Esophagus squamous epithelium (tissue), 4 donors: ENCODE measurements at regions not wholly inside any gene's neighbourhood (a gene's known extent, or its start where the extent isn't known, plus 50 kb on each side); places are given as distances from the start of the nearest gene placed in this dataset.

Experiments
- POLR2A ChIP-seq, 4 donors: fragments of 450-650 bp; IDR thresholded peaks; one replicate each; pipeline ENCODE4 v1.6.1; 2017; ENCODE audit warnings: antibody characterized with exemption in 4 of 4, mild to moderate bottlenecking in 4 of 4, moderate library complexity in 3 of 4
- TF ChIP-seq, protein P1 (sequence below), 6 experiments: fragments of 450-650 bp in 4 of 6; fragments of 200-600 bp in 2 of 6; sonication (generic) in 2 of 6; IDR thresholded peaks; one replicate each; pipeline ENCODE4 v1.5.1; 2016 to 2019; ENCODE audit warnings: antibody characterized with exemption in 6 of 6, mild to moderate bottlenecking in 4 of 6, moderate library complexity in 4 of 6

DNA sequence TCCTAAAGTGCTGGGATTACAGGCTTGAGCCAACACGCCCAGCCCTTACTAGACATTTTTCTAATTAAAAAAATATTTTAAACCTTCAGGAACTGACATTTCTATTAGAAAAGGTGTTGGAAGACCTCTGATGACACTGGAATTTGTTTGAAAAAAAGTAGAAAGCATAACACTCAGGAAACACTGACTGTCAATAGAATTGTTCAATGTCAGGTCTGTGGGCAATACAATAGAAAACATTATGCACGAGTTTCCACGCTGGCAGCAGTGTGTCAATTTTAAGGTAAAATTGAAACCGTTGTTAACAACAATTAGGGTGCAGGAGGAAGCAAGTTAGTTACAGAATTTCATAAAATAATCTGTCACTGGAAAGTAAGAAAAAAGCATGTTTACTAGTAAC, 140.7 kb upstream of the KLHL4 start:
- TF ChIP-seq, protein P1, sequence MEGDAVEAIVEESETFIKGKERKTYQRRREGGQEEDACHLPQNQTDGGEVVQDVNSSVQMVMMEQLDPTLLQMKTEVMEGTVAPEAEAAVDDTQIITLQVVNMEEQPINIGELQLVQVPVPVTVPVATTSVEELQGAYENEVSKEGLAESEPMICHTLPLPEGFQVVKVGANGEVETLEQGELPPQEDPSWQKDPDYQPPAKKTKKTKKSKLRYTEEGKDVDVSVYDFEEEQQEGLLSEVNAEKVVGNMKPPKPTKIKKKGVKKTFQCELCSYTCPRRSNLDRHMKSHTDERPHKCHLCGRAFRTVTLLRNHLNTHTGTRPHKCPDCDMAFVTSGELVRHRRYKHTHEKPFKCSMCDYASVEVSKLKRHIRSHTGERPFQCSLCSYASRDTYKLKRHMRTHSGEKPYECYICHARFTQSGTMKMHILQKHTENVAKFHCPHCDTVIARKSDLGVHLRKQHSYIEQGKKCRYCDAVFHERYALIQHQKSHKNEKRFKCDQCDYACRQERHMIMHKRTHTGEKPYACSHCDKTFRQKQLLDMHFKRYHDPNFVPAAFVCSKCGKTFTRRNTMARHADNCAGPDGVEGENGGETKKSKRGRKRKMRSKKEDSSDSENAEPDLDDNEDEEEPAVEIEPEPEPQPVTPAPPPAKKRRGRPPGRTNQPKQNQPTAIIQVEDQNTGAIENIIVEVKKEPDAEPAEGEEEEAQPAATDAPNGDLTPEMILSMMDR (IDR thresholded peaks at IDR 0.05), result no peak
- no peak for TF ChIP-seq POLR2A (IDR thresholded peaks at IDR 0.05)
